Stomach smooth muscle (tissue), 2 donors: ENCODE measurements at regions not wholly inside any gene's neighbourhood (a gene's known extent, or its start where the extent isn't known, plus 50 kb on each side); places are given as distances from the start of the nearest gene placed in this dataset.

Source experiments
- H3K27ac ChIP-seq: one replicate; pipeline ENCODE4 v1.7.0; 2013; ENCODE audit warnings: mild to moderate bottlenecking, low read length, inconsistent platforms
- H3K27me3 ChIP-seq, 2 donors: one replicate each; pipeline ENCODE4 v1.7.0; 2013; ENCODE audit warnings: low read length in 2 of 2; ENCODE audit not compliant: insufficient read depth in 2 of 2, control insufficient read depth in 1 of 2
- H3K36me3 ChIP-seq, 2 donors: one replicate each; pipeline ENCODE4 v1.7.0; 2013; ENCODE audit warnings: low read length in 2 of 2; ENCODE audit not compliant: control insufficient read depth in 2 of 2, insufficient read depth in 2 of 2
- H3K4me1 ChIP-seq: one replicate; pipeline ENCODE4 v1.7.0; 2013; ENCODE audit warnings: low read length; ENCODE audit not compliant: control insufficient read depth, insufficient read depth
- H3K4me3 ChIP-seq, 2 donors: one replicate each; pipeline ENCODE4 v1.7.0; 2013; ENCODE audit warnings: low read length in 2 of 2
- H3K9ac ChIP-seq, 2 donors: one replicate each; pipeline ENCODE4 v1.7.0; 2013; ENCODE audit warnings: low read length in 2 of 2, mild to moderate bottlenecking in 1 of 2
- H3K9me3 ChIP-seq, 2 donors: one replicate each; pipeline ENCODE4 v1.7.0; 2013; ENCODE audit warnings: low read length in 2 of 2; ENCODE audit not compliant: control insufficient read depth in 2 of 2
- donor health status: healthy.
- donor health status: Pancreatic carcinoma.

GRCh38 chr4:14294611-14295010 is 667.1 kb upstream of the BOD1L1 start:
- no peak overlapping the region for H3K9ac ChIP-seq
- H3K4me3 ChIP-seq, result no peak overlapping the region
- H3K27me3 ChIP-seq, result no peaks in the 10 kb centered on the region
- H3K36me3 ChIP-seq, result no peaks in the 10 kb centered on the region
- no peak overlapping the region for H3K27ac ChIP-seq
- no peaks in the 10 kb centered on the region for H3K4me1 ChIP-seq
- no peaks in the 10 kb centered on the region for H3K9me3 ChIP-seq

GRCh38 chr4:14299166-14299565 is 671.6 kb upstream of the BOD1L1 start:
- Histone ChIP-seq H3K27me3 (no peaks in the 10 kb centered on the region), H3K9me3 (no peaks in the 10 kb centered on the region), H3K36me3 (no peaks in the 10 kb centered on the region), H3K4me1 (no peaks in the 10 kb centered on the region), H3K9ac (no peak overlapping the region), H3K27ac (no peak overlapping the region), H3K4me3 (no peak overlapping the region)

- Histone ChIP-seq H3K27ac (no peak overlapping the region), H3K36me3 (no peaks in the 10 kb centered on the region), H3K9me3 (no peaks in the 10 kb centered on the region), H3K9ac (no peak overlapping the region), H3K4me3 (no peak overlapping the region), H3K4me1 (no peaks in the 10 kb centered on the region), H3K27me3 (no peaks in the 10 kb centered on the region)
Measured at GRCh38 chr4:14302021-14302420, 674.5 kb upstream of the BOD1L1 start.

GRCh38 chr4:14303856-14304255 is 676.3 kb upstream of the BOD1L1 start:
- no peak overlapping the region for H3K27ac ChIP-seq
- H3K9ac ChIP-seq, result no peak overlapping the region
- H3K27me3 ChIP-seq, result no peaks in the 10 kb centered on the region
- H3K9me3 ChIP-seq, result no peaks in the 10 kb centered on the region
- no peaks in the 10 kb centered on the region for H3K36me3 ChIP-seq
- H3K4me1 ChIP-seq, result no peaks in the 10 kb centered on the region
- H3K4me3 ChIP-seq, result no peak overlapping the region

- Histone ChIP-seq H3K9ac (no peak overlapping the region), H3K9me3 (no peaks in the 10 kb centered on the region), H3K27ac (no peak overlapping the region), H3K36me3 (no peaks in the 10 kb centered on the region), H3K27me3 (no peaks in the 10 kb centered on the region), H3K4me1 (no peaks in the 10 kb centered on the region), H3K4me3 (no peak overlapping the region)
Measured at GRCh38 chr4:14308229-14308651, 680.7 kb upstream of the BOD1L1 start.

- Histone ChIP-seq H3K4me1 (no peaks in the 10 kb centered on the region), H3K36me3 (no peaks in the 10 kb centered on the region), H3K9ac (no peak overlapping the region), H3K27me3 (no peaks in the 10 kb centered on the region), H3K4me3 (no peak overlapping the region), H3K9me3 (no peaks in the 10 kb centered on the region), H3K27ac (no peak overlapping the region)
Measured at GRCh38 chr4:14309431-14309830, 681.9 kb upstream of the BOD1L1 start.

GRCh38 chr4:14313757-14314156 is 686.2 kb upstream of the BOD1L1 start:
- no peak overlapping the region for H3K27ac ChIP-seq
- H3K36me3 ChIP-seq, result no peaks in the 10 kb centered on the region
- H3K9ac ChIP-seq, result no peak overlapping the region
- no peak overlapping the region for H3K4me3 ChIP-seq
- H3K4me1 ChIP-seq, result no peaks in the 10 kb centered on the region
- no peaks in the 10 kb centered on the region for H3K27me3 ChIP-seq
- H3K9me3 ChIP-seq, result no peaks in the 10 kb centered on the region

GRCh38 chr4:14315129-14315528 is 687.2 kb upstream of the CPEB2 start:
- Histone ChIP-seq H3K4me1 (no peaks in the 10 kb centered on the region), H3K36me3 (no peaks in the 10 kb centered on the region), H3K9me3 (no peaks in the 10 kb centered on the region), H3K27ac (no peak overlapping the region), H3K27me3 (no peaks in the 10 kb centered on the region), H3K9ac (no peak overlapping the region), H3K4me3 (no peak overlapping the region)

- H3K36me3 ChIP-seq, result no peaks in the 10 kb centered on the region
- no peak overlapping the region for H3K4me3 ChIP-seq
- no peaks in the 10 kb centered on the region for H3K9me3 ChIP-seq
- no peaks in the 10 kb centered on the region for H3K4me1 ChIP-seq
- no peak overlapping the region for H3K9ac ChIP-seq
- H3K27ac ChIP-seq, result no peak overlapping the region
- H3K27me3 ChIP-seq, result no peaks in the 10 kb centered on the region
Measured at GRCh38 chr4:14317351-14317750, 684.9 kb upstream of the CPEB2 start.

- H3K9me3 ChIP-seq, result no peaks in the 10 kb centered on the region
- H3K27me3 ChIP-seq, result no peaks in the 10 kb centered on the region
- H3K27ac ChIP-seq, result no peak overlapping the region
Measured at GRCh38 chr4:14318671-14319070, 683.6 kb upstream of the CPEB2 start.

GRCh38 chr4:14321723-14322122 is 680.6 kb upstream of the CPEB2 start:
- Histone ChIP-seq H3K4me3 (no peak overlapping the region), H3K4me1 (no peaks in the 10 kb centered on the region), H3K9ac (no peak overlapping the region), H3K36me3 (no peaks in the 10 kb centered on the region), H3K27ac (no peak overlapping the region), H3K9me3 (no peaks in the 10 kb centered on the region), H3K27me3 (no peaks in the 10 kb centered on the region)

More at GRCh38 chr4:14318671-14319070, 683.6 kb upstream of the CPEB2 start:
- Histone ChIP-seq H3K36me3 (no peaks in the 10 kb centered on the region), H3K9ac (no peak overlapping the region), H3K4me1 (no peaks in the 10 kb centered on the region), H3K4me3 (no peak overlapping the region)
